ENCODE measurements at regions not wholly inside any gene's neighbourhood (a gene's known extent, or its start where the extent isn't known, plus 50 kb on each side); places are given as distances from the start of the nearest gene placed in this dataset.

- H3K9me3 ChIP-seq (ENCODE audit: control insufficient read depth, low read depth, low read length): no peaks in the 10 kb centered on the region
- H2AFZ ChIP-seq (ENCODE audit: control insufficient read depth, low read length): no peak overlapping the region
- H3K36me3 ChIP-seq (ENCODE audit: control insufficient read depth in 2 of 2, extremely low read depth in 1 of 2, insufficient read depth in 2 of 2, low read length in 2 of 2): no peaks in the 10 kb centered on the region
- H3K4me3 ChIP-seq (ENCODE audit: control insufficient read depth in 2 of 3, extremely low read depth in 1 of 3, insufficient read depth in 2 of 3, low read depth in 1 of 3, low read length in 3 of 3): no peak overlapping the region
- no peaks in the 10 kb centered on the region for H3K9me1 ChIP-seq (ENCODE audit: control insufficient read depth, extremely low read depth, insufficient read depth, low read length)
- H3K4me1 ChIP-seq (ENCODE audit: control insufficient read depth, extremely low read depth, insufficient read depth, low read length): no peaks in the 10 kb centered on the region
- H4K20me1 ChIP-seq (ENCODE audit: control insufficient read depth, extremely low read depth, insufficient read depth, low read length): no peaks in the 10 kb centered on the region
- FAIRE-seq (no peak), DNase-seq (ENCODE audit: low read depth, low spot score) (no peak)
- no peak overlapping the region for H3K9ac ChIP-seq (ENCODE audit: control insufficient read depth, extremely low read depth, insufficient read depth, low read length)
- no peaks in the 10 kb centered on the region for H3K27me3 ChIP-seq (ENCODE audit: control insufficient read depth, extremely low read depth, insufficient read depth, low read length)
- no peak overlapping the region for H3K27ac ChIP-seq (ENCODE audit: control insufficient read depth, insufficient read depth, low read length)
- H3K79me2 ChIP-seq (ENCODE audit: control insufficient read depth, insufficient read depth, low read length): no peaks in the 10 kb centered on the region
- TF ChIP-seq EZH2 (IDR thresholded peaks at IDR 0.05; ENCODE audit: low read length): no peak
- no peak for TF ChIP-seq CTCF (optimal IDR thresholded peaks at IDR 0.05 in 1 of 3, IDR thresholded peaks at IDR 0.05 in 1 of 3, conservative IDR thresholded peaks at IDR 0.05 in 1 of 3; ENCODE audit: extremely low read depth in 1 of 3, insufficient read depth in 2 of 3, low read length in 3 of 3)
- dilution Hi-C loops (cut with MboI; ENCODE audit: extremely low pct_ligation_motif_present, low sequenced_read_pairs): no loop called here
- no peak overlapping the region for H3K4me2 ChIP-seq (ENCODE audit: control insufficient read depth, extremely low read depth, insufficient read depth, low read depth, low read length)
These were observed 788.5 kb downstream of the C6orf118 start for GRCh38 chr6:164520916-164521315.

- no peak overlapping the region for H2AFZ ChIP-seq (ENCODE audit: control insufficient read depth, low read length)
- no peaks in the 10 kb centered on the region for H3K27me3 ChIP-seq (ENCODE audit: control insufficient read depth, extremely low read depth, insufficient read depth, low read length)
- H3K9me3 ChIP-seq (ENCODE audit: control insufficient read depth, low read depth, low read length): no peaks in the 10 kb centered on the region
- H3K4me2 ChIP-seq (ENCODE audit: control insufficient read depth, extremely low read depth, insufficient read depth, low read depth, low read length): no peak overlapping the region
- no peaks in the 10 kb centered on the region for H3K4me1 ChIP-seq (ENCODE audit: control insufficient read depth, extremely low read depth, insufficient read depth, low read length)
- H3K27ac ChIP-seq (ENCODE audit: control insufficient read depth, insufficient read depth, low read length): no peak overlapping the region
- H4K20me1 ChIP-seq (ENCODE audit: control insufficient read depth, extremely low read depth, insufficient read depth, low read length): no peaks in the 10 kb centered on the region
- no peak for FAIRE-seq
- TF ChIP-seq CTCF (optimal IDR thresholded peaks at IDR 0.05 in 1 of 3, IDR thresholded peaks at IDR 0.05 in 1 of 3, conservative IDR thresholded peaks at IDR 0.05 in 1 of 3; ENCODE audit: extremely low read depth in 1 of 3, insufficient read depth in 2 of 3, low read length in 3 of 3) (no peak), EZH2 (IDR thresholded peaks at IDR 0.05; ENCODE audit: low read length) (no peak)
- no peak overlapping the region for H3K4me3 ChIP-seq (ENCODE audit: control insufficient read depth in 2 of 3, extremely low read depth in 1 of 3, insufficient read depth in 2 of 3, low read depth in 1 of 3, low read length in 3 of 3)
- H3K9ac ChIP-seq (ENCODE audit: control insufficient read depth, extremely low read depth, insufficient read depth, low read length): no peak overlapping the region
- H3K9me1 ChIP-seq (ENCODE audit: control insufficient read depth, extremely low read depth, insufficient read depth, low read length): no peaks in the 10 kb centered on the region
- H3K79me2 ChIP-seq (ENCODE audit: control insufficient read depth, insufficient read depth, low read length): no peaks in the 10 kb centered on the region
- no peaks in the 10 kb centered on the region for H3K36me3 ChIP-seq (ENCODE audit: control insufficient read depth in 2 of 2, extremely low read depth in 1 of 2, insufficient read depth in 2 of 2, low read length in 2 of 2)
- dilution Hi-C loops (cut with MboI; ENCODE audit: extremely low pct_ligation_motif_present, low sequenced_read_pairs): no loop called here
- DNase-seq (ENCODE audit: low read depth, low spot score): no peak
These were observed 802.0 kb downstream of the C6orf118 start for GRCh38 chr6:164507206-164507940.

Measured in keratinocyte (primary cell).